ENCODE measurements at regions not wholly inside any gene's neighbourhood (a gene's known extent, or its start where the extent isn't known, plus 50 kb on each side); places are given as distances from the start of the nearest gene placed in this dataset.

DNA sequence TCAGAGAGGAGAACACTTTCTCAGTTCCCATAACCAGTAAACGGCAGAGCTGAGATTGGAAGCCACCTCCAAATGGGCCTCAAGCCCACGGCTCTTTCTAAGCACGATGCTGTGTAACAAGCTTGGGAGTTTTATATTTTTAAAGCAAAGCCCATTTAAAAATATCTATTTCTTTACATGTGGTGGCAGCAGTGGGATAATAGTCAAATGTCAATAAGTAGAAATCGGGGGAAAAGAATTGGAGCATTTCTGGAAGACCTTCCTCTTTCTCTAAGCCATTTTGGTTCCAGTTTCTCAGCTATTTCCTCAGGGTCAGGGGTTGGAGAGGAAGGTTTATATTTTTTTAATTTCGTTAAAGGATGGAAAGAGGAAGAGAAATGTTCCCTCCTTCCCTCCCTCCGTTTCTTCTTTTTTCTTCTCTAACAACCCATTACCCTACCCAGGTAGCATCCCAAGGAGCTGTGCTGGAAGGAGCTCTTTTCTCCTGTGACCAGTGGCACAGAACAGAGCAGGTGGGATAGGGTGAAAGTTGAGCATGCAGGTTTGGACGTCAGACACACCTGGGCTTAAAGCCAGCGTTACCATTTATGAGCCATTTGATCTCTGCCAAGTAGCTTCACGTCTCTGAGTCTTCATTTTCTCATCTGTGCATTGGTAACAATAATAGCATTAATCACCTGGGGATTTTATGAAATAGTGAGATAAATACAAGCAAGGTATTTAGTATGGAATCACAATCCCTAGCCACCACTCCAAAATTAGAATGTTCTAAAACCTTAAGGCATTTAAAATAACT, 515.7 kb downstream of the RPS24 start:
- DNase-seq, result no peak

GRCh38 chr10:78550090-78550489, 516.4 kb downstream of the RPS24 start:
- DNase-seq, result no peak

GRCh38 chr10:78550716-78551115, 517.1 kb downstream of the RPS24 start:
- DNase-seq, result no peak

DNA sequence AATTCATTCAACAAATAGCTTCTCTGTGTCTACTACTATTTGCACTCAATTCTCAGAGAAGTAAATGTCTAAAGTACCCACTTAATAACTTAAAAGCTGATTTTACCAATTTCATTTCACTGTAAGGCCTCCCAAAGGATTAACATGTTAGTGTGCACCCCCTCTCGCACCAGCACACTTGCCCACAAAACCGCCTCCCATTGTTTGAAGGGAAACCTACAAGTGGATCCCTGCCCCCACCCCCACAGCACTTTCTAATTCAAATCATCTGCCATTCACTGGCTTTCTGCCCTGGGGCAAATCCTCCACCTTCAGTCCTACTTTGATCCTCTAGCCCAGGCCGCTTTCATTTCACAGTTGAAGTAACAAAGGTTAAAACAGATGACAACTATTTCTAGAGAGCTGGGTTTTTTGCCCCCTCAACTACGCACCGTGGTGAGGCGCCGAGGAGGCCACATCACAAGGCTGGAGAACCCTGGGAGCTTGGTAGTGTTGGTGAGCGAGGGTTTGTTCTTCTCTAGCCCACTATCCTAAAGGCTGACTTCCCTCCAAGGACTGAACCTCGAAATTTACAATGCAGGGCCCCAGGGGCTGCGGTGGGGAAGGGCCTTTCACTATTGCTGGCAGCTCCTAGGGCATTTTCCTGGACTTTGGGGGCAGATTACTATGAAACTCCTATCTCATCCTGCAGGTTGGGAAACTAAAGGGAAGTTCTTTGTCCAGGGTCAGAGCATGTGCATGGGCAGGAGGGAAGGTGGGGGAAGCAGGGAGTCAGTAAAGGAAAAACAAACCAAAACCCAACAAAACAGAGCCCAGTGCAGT, 517.4 kb upstream of the ZMIZ1 start:
- DNase-seq, result no peak

- no peak for DNase-seq
Observed at GRCh38 chr10:78552261-78552811, 516.4 kb upstream of the ZMIZ1 start.

- no peak for DNase-seq
Observed at GRCh38 chr10:78553792-78554191, 515.0 kb upstream of the ZMIZ1 start.

- no peak for DNase-seq
Observed at GRCh38 chr10:78555128-78555527, 513.6 kb upstream of the ZMIZ1 start.

DNA sequence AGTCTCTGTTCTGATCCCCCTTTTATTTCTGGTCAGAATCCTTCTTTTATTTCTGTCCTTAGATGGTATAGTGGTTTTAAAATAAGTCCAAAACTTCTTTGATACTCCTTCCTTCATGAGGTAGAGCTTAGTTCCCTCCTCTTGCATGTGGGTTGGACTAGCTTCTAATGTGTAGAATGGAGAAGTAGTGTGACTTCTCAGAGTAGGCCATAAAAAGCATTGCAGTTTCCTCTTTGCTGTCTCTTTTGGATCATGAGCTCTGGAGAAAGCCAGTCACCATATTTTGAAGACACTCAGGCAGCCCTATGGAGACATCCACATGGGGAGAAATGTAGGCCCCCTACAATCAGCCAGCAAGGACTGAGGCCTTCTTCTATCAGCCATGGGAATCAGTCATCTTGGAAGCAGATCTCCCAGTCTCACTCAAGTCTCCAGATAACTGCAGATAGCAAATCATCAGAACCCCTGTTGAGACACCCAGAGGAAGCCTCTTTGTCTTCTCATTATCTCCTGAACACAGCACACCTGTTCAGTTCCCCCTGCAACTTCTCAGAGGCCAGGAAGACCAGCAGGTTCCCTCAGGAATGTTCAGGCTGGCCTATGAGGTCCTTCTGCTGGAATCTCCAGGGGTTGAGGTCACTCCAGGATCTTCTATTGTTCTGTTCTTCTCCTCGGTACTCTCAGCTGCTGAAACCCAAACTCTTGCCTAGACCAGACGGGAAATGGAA, 511.9 kb upstream of the ZMIZ1 start:
- no peak for DNase-seq

DNA sequence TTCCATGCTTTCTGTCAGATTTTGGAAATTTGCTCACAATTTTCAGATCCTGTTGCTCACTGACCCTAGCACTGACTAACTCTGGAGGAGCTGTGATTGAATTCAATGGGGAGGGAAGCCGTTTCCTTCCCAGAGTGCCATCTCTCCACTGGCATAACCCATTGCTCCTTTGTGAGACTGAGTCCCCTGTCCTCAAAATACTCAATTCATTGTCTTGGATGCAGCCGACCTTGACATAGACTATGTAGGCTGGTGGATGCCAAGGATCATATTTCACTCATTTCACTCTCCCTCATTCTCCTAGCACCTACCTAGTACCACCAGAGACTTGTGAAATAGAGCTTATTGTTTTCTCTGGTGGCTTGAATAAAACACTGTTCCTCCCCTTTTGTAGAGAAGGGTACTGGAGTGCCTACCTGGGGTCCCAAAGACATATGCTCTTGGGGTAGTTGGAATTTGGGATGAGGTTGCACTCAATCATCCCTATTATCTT, 511.3 kb upstream of the ZMIZ1 start:
- no peak for DNase-seq

- DNase-seq, result no peak
Observed at GRCh38 chr10:78559661-78560340, 509.0 kb upstream of the ZMIZ1 start.

DNA sequence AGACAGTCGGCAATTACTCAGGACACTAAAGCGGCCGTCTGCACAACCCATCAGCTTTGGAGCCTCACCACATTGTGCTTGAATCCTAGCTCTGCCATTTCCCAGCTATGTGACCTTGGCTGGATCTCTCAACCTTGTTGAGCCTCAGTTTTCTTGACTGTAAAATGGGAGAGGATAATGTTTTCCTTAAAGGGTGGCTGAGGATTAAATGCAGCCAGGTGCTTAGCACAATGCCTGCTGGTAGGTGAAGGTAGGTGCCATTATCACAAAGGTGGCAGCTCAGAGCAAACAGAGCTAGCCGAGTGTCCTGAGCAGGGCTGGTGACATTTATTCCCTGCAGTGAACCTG, 508.5 kb upstream of the ZMIZ1 start:
- DNase-seq, result no peak

- no peak for DNase-seq
Observed at GRCh38 chr10:78563314-78563713, 505.5 kb upstream of the ZMIZ1 start.

DNA sequence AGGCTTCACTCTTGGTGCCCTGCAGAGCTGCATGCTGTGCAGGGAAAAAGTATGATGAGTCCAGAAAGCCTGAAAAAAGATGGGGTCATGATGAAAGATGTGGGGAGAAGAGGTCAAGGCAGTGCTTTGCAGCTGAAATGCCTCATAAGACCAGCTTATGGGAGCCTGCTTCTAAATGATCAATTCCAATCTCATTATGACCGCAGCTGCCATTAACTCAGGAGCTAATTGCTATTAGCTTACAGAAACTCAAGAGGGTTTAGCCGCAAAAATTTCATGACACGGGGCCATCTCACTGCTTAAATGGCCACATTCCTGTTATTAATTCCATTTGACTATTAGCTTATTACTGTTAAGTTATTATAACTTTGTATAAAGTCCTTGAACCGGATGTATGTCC, 502.9 kb upstream of the ZMIZ1 start:
- DNase-seq, result no peak

- no peak for DNase-seq
Observed at GRCh38 chr10:78566284-78567111, 502.3 kb upstream of the ZMIZ1 start.

GRCh38 chr10:78567680-78568455, 500.9 kb upstream of the ZMIZ1 start:
- DNase-seq, result no peak

- DNase-seq, result no peak
Observed at GRCh38 chr10:78568620-78569019, 500.1 kb upstream of the ZMIZ1 start.

GRCh38 chr10:78570633-78571235, 498.0 kb upstream of the ZMIZ1 start:
- no peak for DNase-seq

DNA sequence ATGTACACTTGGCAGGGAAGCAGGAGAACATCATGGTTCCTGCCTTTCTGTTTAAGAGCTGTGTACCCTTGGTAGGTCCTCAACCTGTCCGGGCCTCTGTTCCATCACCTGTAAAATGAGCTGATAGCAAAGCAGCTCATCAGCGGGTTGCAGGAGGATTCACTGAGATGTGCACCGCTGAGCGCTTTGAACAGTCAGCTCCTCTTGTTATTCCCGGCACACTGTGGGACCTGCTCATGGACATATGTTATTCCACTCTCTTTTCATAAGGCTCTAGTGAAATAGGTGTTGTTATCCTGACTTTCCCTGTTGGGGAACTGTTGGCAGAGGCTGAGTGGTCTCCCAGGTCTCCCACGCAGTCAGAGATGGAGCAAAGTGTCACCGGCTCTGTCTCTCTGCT, 497.5 kb upstream of the ZMIZ1 start:
- DNase-seq, result no peak

DNA sequence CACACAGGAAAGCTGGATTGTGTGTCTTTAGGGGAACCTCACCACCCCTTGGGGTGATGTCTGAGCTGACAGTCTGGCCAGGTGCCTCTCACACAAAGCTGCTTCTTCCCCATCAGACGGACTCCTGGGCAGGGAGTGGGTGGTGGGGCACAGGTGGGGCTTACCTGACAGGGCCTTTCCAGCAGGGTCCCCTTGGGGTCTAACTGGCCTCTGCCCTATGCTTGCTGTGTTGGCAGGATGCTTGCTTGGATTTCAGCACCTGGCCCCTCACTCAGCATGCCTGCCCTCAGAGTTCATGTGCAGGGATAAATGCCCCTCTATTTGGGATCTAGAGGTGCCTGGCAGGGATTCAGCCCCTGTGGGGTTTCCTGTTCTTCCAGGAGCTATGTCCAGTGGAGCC, 496.9 kb upstream of the ZMIZ1 start:
- no peak for DNase-seq

GRCh38 chr10:78572565-78572964, 496.2 kb upstream of the ZMIZ1 start:
- no peak for DNase-seq

Measured in OCI-M1 (cell line).